DND-41 (cell line): ENCODE measurements at regions not wholly inside any gene's neighbourhood (a gene's known extent, or its start where the extent isn't known, plus 50 kb on each side); places are given as distances from the start of the nearest gene placed in this dataset.

ENCODE experiments used
- ATAC-seq: fragments of 200-7000 bp; cut with Tn5 transposase; 3 replicates; pipeline ENCODE4 v1.9.1; 2021; ENCODE audit warnings: low read depth; ENCODE audit not compliant: insufficient read depth
- DNase-seq: peaks from one replicate; pipeline ENCODE4 v3.0.0-alpha.2; 2020
- H2AFZ ChIP-seq: 2 replicates; pipeline ENCODE4 v1.6.0; 2012; ENCODE audit warnings: low read depth, low read length
- H3K27ac ChIP-seq: 2 replicates; pipeline ENCODE4 v1.5.1; 2012; ENCODE audit warnings: low read length, inconsistent platforms
- H3K27me3 ChIP-seq: fragments of 200-600 bp; sonication (generic); 2 replicates; pipeline ENCODE4 v1.6.0; 2012; ENCODE audit warnings: low read length, mild to moderate bottlenecking, inconsistent platforms; ENCODE audit not compliant: insufficient read depth, poor library complexity
- H3K36me3 ChIP-seq: 2 replicates; pipeline ENCODE4 v1.5.1; 2012; ENCODE audit warnings: low read length, inconsistent platforms; ENCODE audit not compliant: insufficient read depth
- H3K4me1 ChIP-seq: 2 replicates; pipeline ENCODE4 v1.5.1; 2012; ENCODE audit warnings: mild to moderate bottlenecking, low read length; ENCODE audit not compliant: insufficient read depth
- H3K4me2 ChIP-seq: 2 replicates; pipeline ENCODE4 v1.6.0; 2012; ENCODE audit warnings: mild to moderate bottlenecking, moderate library complexity, low read length, inconsistent platforms; ENCODE audit not compliant: insufficient read depth
- H3K4me3 ChIP-seq, 2 experiments: fragments of 200-600 bp in 1 of 2; shearing (Covaris generic) in 1 of 2; 2 replicates each; pipeline ENCODE4 v1.5.1; 2012 to 2016; ENCODE audit warnings: inconsistent platforms in 2 of 2, low read length in 2 of 2, mild to moderate bottlenecking in 2 of 2, low read depth in 1 of 2, moderate library complexity in 1 of 2
- H3K79me2 ChIP-seq: 2 replicates; pipeline ENCODE4 v1.6.0; 2012; ENCODE audit warnings: low read length, inconsistent platforms; ENCODE audit not compliant: insufficient read depth
- H3K9ac ChIP-seq: 2 replicates; pipeline ENCODE4 v1.6.0; 2012; ENCODE audit warnings: low read depth, mild to moderate bottlenecking, inconsistent platforms, low read length, moderate library complexity
- H3K9me3 ChIP-seq: 2 replicates; pipeline ENCODE4 v1.5.1; 2012; ENCODE audit warnings: low read length, moderate library complexity, mild to moderate bottlenecking, inconsistent platforms; ENCODE audit not compliant: insufficient read depth, severe bottlenecking
- H4K20me1 ChIP-seq: 2 replicates; pipeline ENCODE4 v1.6.0; 2012; ENCODE audit warnings: low read length; ENCODE audit not compliant: insufficient read depth
- EZH2 ChIP-seq: IDR thresholded peaks from 3 replicates; pipeline ENCODE4 v1.6.1; 2012; ENCODE audit warnings: borderline replicate concordance, low read depth, mild to moderate bottlenecking, moderate library complexity, low read length, inconsistent platforms; ENCODE audit not compliant: severe bottlenecking
- TF ChIP-seq, protein P1 (sequence below): IDR thresholded peaks from 2 replicates; pipeline ENCODE4 v1.5.1; 2012; ENCODE audit warnings: borderline replicate concordance, low read length, moderate library complexity, mild to moderate bottlenecking; ENCODE audit not compliant: poor library complexity, severe bottlenecking; ENCODE audit errors: extremely low read depth

- Histone ChIP-seq H3K4me1 (no peaks in the 10 kb centered on the region), H3K27ac (no peak overlapping the region), H2AFZ (no peak overlapping the region), H3K4me3 (no peak overlapping the region), H3K36me3 (no peaks in the 10 kb centered on the region), H3K9me3 (peaks cover 3% of the 10 kb centered on the region), H4K20me1 (no peaks in the 10 kb centered on the region), H3K9ac (no peak overlapping the region), H3K79me2 (no peaks in the 10 kb centered on the region), H3K4me2 (no peak overlapping the region), H3K27me3 (no peaks in the 10 kb centered on the region)
- no peak for ATAC-seq
- no peak for DNase-seq
- TF ChIP-seq, protein P1, sequence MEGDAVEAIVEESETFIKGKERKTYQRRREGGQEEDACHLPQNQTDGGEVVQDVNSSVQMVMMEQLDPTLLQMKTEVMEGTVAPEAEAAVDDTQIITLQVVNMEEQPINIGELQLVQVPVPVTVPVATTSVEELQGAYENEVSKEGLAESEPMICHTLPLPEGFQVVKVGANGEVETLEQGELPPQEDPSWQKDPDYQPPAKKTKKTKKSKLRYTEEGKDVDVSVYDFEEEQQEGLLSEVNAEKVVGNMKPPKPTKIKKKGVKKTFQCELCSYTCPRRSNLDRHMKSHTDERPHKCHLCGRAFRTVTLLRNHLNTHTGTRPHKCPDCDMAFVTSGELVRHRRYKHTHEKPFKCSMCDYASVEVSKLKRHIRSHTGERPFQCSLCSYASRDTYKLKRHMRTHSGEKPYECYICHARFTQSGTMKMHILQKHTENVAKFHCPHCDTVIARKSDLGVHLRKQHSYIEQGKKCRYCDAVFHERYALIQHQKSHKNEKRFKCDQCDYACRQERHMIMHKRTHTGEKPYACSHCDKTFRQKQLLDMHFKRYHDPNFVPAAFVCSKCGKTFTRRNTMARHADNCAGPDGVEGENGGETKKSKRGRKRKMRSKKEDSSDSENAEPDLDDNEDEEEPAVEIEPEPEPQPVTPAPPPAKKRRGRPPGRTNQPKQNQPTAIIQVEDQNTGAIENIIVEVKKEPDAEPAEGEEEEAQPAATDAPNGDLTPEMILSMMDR: no peak
- TF ChIP-seq EZH2: no peak
These were observed 630.2 kb downstream of the ZNF385D start for GRCh38 chr3:21120826-21121225.

DNA sequence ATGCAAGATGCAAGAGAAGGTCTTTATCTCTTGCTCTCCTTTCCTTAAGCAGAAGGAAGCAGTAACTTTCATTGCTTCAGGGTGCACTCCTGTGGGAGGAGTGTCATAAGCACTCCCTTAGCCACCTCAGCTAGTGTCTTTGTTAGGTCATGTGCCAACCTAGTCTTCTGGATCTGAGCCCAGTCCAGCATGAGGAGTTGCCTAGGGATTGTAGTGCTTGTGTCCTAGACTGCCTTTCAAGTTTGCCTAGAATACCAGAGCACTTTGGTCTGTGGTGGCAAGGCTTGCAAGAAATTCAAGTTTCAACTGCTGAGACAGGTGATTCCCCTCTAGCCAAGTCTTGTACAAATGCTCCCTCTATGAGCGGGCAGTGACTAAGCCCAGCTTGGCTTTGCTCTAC, 633.6 kb downstream of the ZNF385D start:
- no peak overlapping the region for H3K4me3 ChIP-seq
- no peaks in the 10 kb centered on the region for H3K27me3 ChIP-seq
- no peaks in the 10 kb centered on the region for H3K36me3 ChIP-seq
- H3K9ac ChIP-seq: no peak overlapping the region
- no peak for ATAC-seq
- TF ChIP-seq EZH2: no peak
- TF ChIP-seq, protein P1: no peak
- no peak overlapping the region for H3K4me2 ChIP-seq
- H4K20me1 ChIP-seq: no peaks in the 10 kb centered on the region
- no peaks in the 10 kb centered on the region for H3K79me2 ChIP-seq
- H3K4me1 ChIP-seq: no peaks in the 10 kb centered on the region
- H2AFZ ChIP-seq: no peak overlapping the region
- DNase-seq: no peak
- H3K27ac ChIP-seq: no peak overlapping the region
- H3K9me3 ChIP-seq: peaks cover 3% of the 10 kb centered on the region

DNA sequence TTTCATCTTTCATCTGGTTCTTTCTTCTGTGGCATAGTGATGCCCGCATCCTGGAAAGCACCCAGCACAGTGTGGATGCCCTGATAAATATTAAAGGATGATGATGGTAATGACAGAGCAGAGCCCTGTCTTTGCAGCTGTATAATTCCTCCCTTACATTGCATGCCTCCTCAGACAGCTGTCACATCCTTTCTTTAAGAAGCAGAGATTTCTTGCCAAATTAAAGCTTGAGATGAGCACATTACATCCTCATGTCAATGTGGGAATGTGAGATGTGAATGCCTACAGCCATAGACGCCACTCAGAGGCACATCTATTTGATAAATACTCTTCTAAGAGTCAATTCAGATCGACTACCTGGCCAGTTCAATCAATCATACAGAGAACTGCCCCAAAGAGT, 642.0 kb downstream of the ZNF385D start:
- Histone ChIP-seq H3K4me2 (no peak overlapping the region), H3K27ac (no peak overlapping the region), H3K4me1 (no peaks in the 10 kb centered on the region), H3K27me3 (no peaks in the 10 kb centered on the region), H4K20me1 (no peaks in the 10 kb centered on the region), H3K4me3 (no peak overlapping the region), H2AFZ (no peak overlapping the region), H3K36me3 (no peaks in the 10 kb centered on the region), H3K9me3 (no peaks in the 10 kb centered on the region), H3K79me2 (no peaks in the 10 kb centered on the region), H3K9ac (no peak overlapping the region)
- TF ChIP-seq, protein P1: no peak
- TF ChIP-seq EZH2: no peak
- DNase-seq: no peak
- ATAC-seq: no peak

DNA sequence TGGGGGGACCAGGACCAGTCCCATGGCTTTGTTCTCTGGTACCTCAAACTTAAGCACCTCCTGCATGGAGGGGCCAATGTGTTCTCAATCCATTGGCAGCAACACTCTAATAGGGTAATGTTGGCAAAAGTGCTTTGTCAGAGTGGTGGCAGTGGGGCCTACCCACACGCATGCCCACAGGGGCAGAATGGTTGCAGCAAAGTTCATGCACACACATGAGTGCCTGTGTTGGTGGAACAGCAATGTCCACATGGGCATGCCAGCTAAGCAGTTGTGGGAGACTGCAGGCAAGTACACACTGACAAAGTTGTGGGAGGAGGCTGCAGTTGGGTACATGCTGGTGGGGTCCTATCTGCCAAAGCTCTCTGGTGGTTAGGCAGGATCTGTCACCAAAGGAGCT, 645.2 kb downstream of the ZNF385D start:
- H3K27ac ChIP-seq: no peak overlapping the region
- no peaks in the 10 kb centered on the region for H3K9me3 ChIP-seq
- no peak overlapping the region for H3K4me2 ChIP-seq
- H4K20me1 ChIP-seq: no peaks in the 10 kb centered on the region
- TF ChIP-seq EZH2: no peak
- TF ChIP-seq, protein P1: no peak
- ATAC-seq: no peak
- H3K4me1 ChIP-seq: no peaks in the 10 kb centered on the region
- no peak overlapping the region for H3K9ac ChIP-seq
- no peaks in the 10 kb centered on the region for H3K27me3 ChIP-seq
- no peaks in the 10 kb centered on the region for H3K79me2 ChIP-seq
- no peak for DNase-seq
- H3K4me3 ChIP-seq: no peak overlapping the region
- no peaks in the 10 kb centered on the region for H3K36me3 ChIP-seq
- H2AFZ ChIP-seq: no peak overlapping the region
